ENCODE measurements at regions not wholly inside any gene's neighbourhood (a gene's known extent, or its start where the extent isn't known, plus 50 kb on each side); places are given as distances from the start of the nearest gene placed in this dataset.

DNA sequence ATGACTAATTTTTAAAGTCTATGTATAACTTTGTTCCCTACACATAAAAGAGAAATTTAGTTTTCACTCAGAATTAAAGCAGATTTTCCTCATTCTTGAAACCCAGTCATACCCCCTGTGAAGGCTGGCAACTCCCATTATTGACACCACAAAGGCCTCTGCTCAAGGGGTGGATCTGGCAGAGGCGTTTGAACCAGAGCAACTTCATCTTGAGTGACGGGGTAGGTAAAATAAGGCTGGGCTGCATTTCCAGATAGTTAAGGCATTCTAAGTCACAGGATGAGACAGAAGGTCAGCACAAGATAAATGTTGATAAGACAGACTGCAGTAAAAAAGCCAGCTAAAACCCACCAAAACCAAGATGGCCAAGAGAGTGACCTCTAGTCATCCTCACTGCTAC, 177.2 kb upstream of the OR13F1 start:
- H2BK120ac ChIP-seq (ENCODE audit: low read depth, low read length, poor library complexity, severe bottlenecking), result no peak overlapping the region

More for the DNA sequence above, 177.2 kb upstream of the OR13F1 start:
- Mint-ChIP-seq H3K4me1 (0 out of 4 replicates have a peak, but pooled peaks cover 0 to 4% of the 10 kb centered on the region in 2 experiments), H3K27me3 (ENCODE audit: low read depth) (no peaks in the 10 kb centered on the region; the same call in 1 of the 2 replicates), H3K9me3 (no peaks in the 10 kb centered on the region), H3K27ac (no peak overlapping the region), H3K36me3 (ENCODE audit: insufficient read depth in 1 of 3, low read depth in 3 of 3) (peaks cover 0 to 2% (median 0%) of the 10 kb centered on the region in 3 experiments; a peak in 3 of 7 replicates), H3K4me3 (no peak overlapping the region)
- TF ChIP-seq, protein P1, sequence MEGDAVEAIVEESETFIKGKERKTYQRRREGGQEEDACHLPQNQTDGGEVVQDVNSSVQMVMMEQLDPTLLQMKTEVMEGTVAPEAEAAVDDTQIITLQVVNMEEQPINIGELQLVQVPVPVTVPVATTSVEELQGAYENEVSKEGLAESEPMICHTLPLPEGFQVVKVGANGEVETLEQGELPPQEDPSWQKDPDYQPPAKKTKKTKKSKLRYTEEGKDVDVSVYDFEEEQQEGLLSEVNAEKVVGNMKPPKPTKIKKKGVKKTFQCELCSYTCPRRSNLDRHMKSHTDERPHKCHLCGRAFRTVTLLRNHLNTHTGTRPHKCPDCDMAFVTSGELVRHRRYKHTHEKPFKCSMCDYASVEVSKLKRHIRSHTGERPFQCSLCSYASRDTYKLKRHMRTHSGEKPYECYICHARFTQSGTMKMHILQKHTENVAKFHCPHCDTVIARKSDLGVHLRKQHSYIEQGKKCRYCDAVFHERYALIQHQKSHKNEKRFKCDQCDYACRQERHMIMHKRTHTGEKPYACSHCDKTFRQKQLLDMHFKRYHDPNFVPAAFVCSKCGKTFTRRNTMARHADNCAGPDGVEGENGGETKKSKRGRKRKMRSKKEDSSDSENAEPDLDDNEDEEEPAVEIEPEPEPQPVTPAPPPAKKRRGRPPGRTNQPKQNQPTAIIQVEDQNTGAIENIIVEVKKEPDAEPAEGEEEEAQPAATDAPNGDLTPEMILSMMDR (conservative IDR thresholded peaks at IDR 0.05), result no peak
- no peak overlapping the region for H4K91ac ChIP-seq (ENCODE audit: insufficient read length, low read depth, low read length)
- no peak overlapping the region for H3K4ac ChIP-seq (ENCODE audit: low read depth, low read length)
- no peak overlapping the region for H2BK5ac ChIP-seq (ENCODE audit: insufficient read length, low read length)
- no peak overlapping the region for H2BK20ac ChIP-seq (ENCODE audit: low read depth, low read length, poor library complexity, severe bottlenecking)
- H3K27ac ChIP-seq (ENCODE audit: insufficient read length, low read depth, low read length), result no peak overlapping the region
- no peaks in the 10 kb centered on the region for H3K27me3 ChIP-seq (ENCODE audit: insufficient read depth, low read length)
- DNase-seq, result no peak
- H3K14ac ChIP-seq (ENCODE audit: insufficient read depth, low read length), result no peak overlapping the region
- no peaks in the 10 kb centered on the region for H3K23me2 ChIP-seq (ENCODE audit: insufficient read length, low read depth, low read length, poor library complexity, severe bottlenecking)
- no peak overlapping the region for H3K23ac ChIP-seq (ENCODE audit: insufficient read length, low read depth, low read length)
- H4K20me1 ChIP-seq (ENCODE audit: control insufficient read depth, insufficient read depth, insufficient read length), result no peaks in the 10 kb centered on the region
- H4K8ac ChIP-seq (replicated peaks; ENCODE audit: insufficient read length, low read depth, low read length), result no peak overlapping the region
- H2AK5ac ChIP-seq (ENCODE audit: insufficient read length, low read length), result no peak overlapping the region
- no peak overlapping the region for H3T11ph ChIP-seq (ENCODE audit: low read length)
- no peaks in the 10 kb centered on the region; the same call in 1 of the 2 replicates for H3K4me1 ChIP-seq (ENCODE audit: insufficient read depth, low read length)
- H3K56ac ChIP-seq (ENCODE audit: insufficient read length, low read depth, low read length), result no peak overlapping the region
- H4K5ac ChIP-seq (ENCODE audit: insufficient read length, low read depth, low read length), result no peak overlapping the region
- no peaks in the 10 kb centered on the region for H3K79me2 ChIP-seq (ENCODE audit: insufficient read depth, low read length)
- H2BK15ac ChIP-seq (ENCODE audit: low read depth, low read length), result no peak overlapping the region
- no peak overlapping the region for H3K18ac ChIP-seq (ENCODE audit: insufficient read length, low read depth, low read length)
- H3K79me1 ChIP-seq (ENCODE audit: insufficient read depth, low read depth, low read length, poor library complexity, severe bottlenecking), result no peaks in the 10 kb centered on the region
- H3K4me2 ChIP-seq (ENCODE audit: insufficient read depth, insufficient read length, low read length), result no peak overlapping the region
- H3K9me3 ChIP-seq (ENCODE audit: control insufficient read depth, low read depth, low read length), result no peaks in the 10 kb centered on the region
- H2AFZ ChIP-seq (ENCODE audit: low read length), result no peak overlapping the region
- H2BK12ac ChIP-seq (ENCODE audit: insufficient read length, low read depth, low read length), result no peak overlapping the region
- no CpG with 5 or more reads among the region's 2 CpGs for WGBS (ENCODE audit: extremely low coverage, insufficient read length, low lambda C conversion rate)
- no peak overlapping the region for H3K9ac ChIP-seq (ENCODE audit: extremely low read depth, insufficient read length, low read length)

Measured in H9 (cell line).